ENCODE measurements at regions not wholly inside any gene's neighbourhood (a gene's known extent, or its start where the extent isn't known, plus 50 kb on each side); places are given as distances from the start of the nearest gene placed in this dataset.

DNA sequence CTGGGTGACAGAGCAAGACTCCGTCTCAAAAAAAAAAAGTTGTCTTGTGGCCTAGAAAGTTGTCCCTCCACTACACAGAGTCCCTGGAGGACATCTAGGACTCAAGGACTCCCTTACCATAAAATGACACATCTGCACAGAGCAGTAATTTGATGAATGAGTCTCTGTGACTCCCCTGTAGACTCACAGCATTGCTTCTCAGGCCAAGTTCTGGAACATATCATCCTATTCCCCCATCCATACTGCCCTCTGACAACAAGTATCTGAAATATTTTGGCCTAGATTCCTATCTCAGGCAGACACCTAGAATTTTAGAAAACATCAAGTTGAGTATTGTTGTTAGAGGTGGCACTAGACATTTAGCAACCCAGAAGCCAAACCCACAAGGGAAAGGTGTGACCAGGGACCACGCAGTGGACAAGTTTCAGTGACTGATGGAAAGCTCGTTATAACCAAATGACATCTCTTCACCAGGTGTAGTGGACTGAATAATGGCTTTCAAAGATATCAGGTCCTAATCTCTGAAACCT is 97.9 kb upstream of the ATP8B1 start:
- TF ChIP-seq, protein P1, sequence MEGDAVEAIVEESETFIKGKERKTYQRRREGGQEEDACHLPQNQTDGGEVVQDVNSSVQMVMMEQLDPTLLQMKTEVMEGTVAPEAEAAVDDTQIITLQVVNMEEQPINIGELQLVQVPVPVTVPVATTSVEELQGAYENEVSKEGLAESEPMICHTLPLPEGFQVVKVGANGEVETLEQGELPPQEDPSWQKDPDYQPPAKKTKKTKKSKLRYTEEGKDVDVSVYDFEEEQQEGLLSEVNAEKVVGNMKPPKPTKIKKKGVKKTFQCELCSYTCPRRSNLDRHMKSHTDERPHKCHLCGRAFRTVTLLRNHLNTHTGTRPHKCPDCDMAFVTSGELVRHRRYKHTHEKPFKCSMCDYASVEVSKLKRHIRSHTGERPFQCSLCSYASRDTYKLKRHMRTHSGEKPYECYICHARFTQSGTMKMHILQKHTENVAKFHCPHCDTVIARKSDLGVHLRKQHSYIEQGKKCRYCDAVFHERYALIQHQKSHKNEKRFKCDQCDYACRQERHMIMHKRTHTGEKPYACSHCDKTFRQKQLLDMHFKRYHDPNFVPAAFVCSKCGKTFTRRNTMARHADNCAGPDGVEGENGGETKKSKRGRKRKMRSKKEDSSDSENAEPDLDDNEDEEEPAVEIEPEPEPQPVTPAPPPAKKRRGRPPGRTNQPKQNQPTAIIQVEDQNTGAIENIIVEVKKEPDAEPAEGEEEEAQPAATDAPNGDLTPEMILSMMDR (IDR thresholded peaks at IDR 0.05; ENCODE audit: low read depth, low read length, missing control alignments): no peak
- no peak overlapping the region for H3K4me3 ChIP-seq (ENCODE audit: low read depth, low read length)
- no peak for DNase-seq
- no peaks in the 10 kb centered on the region for H3K36me3 ChIP-seq (replicated peaks)
- no peaks in the 10 kb centered on the region for H3K27me3 ChIP-seq (replicated peaks)
- in situ Hi-C loops (cut with HindIII; ENCODE audit: low pct_ligation_motif_present, low sequenced_read_pairs): no loop called here
- no peak overlapping the region for H3K27ac ChIP-seq

DNA sequence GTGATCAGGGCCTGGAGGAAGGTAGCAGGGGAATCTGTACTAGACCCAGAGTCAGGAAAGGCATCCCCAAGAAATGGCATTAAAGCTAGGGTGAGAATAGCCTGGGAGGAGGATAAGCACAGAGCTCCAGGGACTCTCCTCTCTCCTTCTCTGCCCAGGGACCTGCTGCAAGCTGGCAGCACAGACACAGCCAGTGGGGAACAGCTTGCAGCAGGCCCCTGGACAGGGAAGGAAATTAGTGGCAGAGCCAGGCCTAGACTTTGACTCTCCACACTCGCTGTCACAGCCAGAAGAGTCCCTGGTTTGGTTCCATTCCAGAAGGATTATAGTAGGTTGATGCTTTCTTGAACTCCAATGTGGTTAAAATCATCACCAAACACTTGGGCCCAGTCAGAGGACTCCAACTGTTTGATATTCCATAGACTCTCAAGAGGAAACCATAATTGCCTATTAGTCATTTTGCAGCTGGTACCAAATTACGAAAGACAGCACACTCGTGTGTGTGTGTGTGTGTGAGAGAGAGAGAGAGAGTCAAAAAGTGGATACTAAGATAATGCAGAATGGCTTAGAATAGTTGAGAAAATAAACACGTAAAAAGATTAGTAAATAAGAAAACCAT is 95.5 kb upstream of the ATP8B1 start:
- DNase-seq: no peak
- Histone ChIP-seq H3K27ac (no peak overlapping the region), H3K36me3 (replicated peaks) (no peaks in the 10 kb centered on the region), H3K27me3 (replicated peaks) (no peaks in the 10 kb centered on the region), H3K4me3 (ENCODE audit: low read depth, low read length) (no peak overlapping the region)
- TF ChIP-seq, protein P1 (IDR thresholded peaks at IDR 0.05; ENCODE audit: low read depth, low read length, missing control alignments): no peak
- in situ Hi-C loops (cut with HindIII; ENCODE audit: low pct_ligation_motif_present, low sequenced_read_pairs): no loop called here

GRCh38 chr18:57895182-57895581 is 92.1 kb upstream of the ATP8B1 start:
- Histone ChIP-seq H3K36me3 (replicated peaks) (no peaks in the 10 kb centered on the region), H3K4me3 (ENCODE audit: low read depth, low read length) (no peak overlapping the region), H3K27me3 (replicated peaks) (no peaks in the 10 kb centered on the region), H3K27ac (no peak overlapping the region)
- in situ Hi-C loops (cut with HindIII; ENCODE audit: low pct_ligation_motif_present, low sequenced_read_pairs): no loop called here
- TF ChIP-seq, protein P1 (IDR thresholded peaks at IDR 0.05; ENCODE audit: low read depth, low read length, missing control alignments): no peak
- DNase-seq: no peak

- Histone ChIP-seq H3K36me3 (replicated peaks) (no peaks in the 10 kb centered on the region), H3K27me3 (replicated peaks) (no peaks in the 10 kb centered on the region), H3K4me3 (ENCODE audit: low read depth, low read length) (no peak overlapping the region), H3K27ac (no peak overlapping the region)
- TF ChIP-seq, protein P1 (IDR thresholded peaks at IDR 0.05; ENCODE audit: low read depth, low read length, missing control alignments): no peak
- in situ Hi-C loops (cut with HindIII; ENCODE audit: low pct_ligation_motif_present, low sequenced_read_pairs): no loop called here
- no peak for DNase-seq
Observed at GRCh38 chr18:57891707-57892391, 88.7 kb upstream of the ATP8B1 start.

- TF ChIP-seq, protein P1 (IDR thresholded peaks at IDR 0.05; ENCODE audit: low read depth, low read length, missing control alignments): no peak
- no peak overlapping the region for H3K27ac ChIP-seq
- H3K36me3 ChIP-seq (replicated peaks): no peaks in the 10 kb centered on the region
- no peak overlapping the region for H3K4me3 ChIP-seq (ENCODE audit: low read depth, low read length)
- no peaks in the 10 kb centered on the region for H3K27me3 ChIP-seq (replicated peaks)
- in situ Hi-C loops (cut with HindIII; ENCODE audit: low pct_ligation_motif_present, low sequenced_read_pairs): no loop called here
- DNase-seq: no peak
Observed at GRCh38 chr18:57890266-57890665, 87.2 kb upstream of the ATP8B1 start.
